Peyer's patch (tissue), 4 donors: ENCODE measurements at regions not wholly inside any gene's neighbourhood (a gene's known extent, or its start where the extent isn't known, plus 50 kb on each side); places are given as distances from the start of the nearest gene placed in this dataset.

Experiments used
- POLR2A ChIP-seq, 2 donors: fragments of 450-650 bp; IDR thresholded peaks; one replicate each; pipeline ENCODE4 v1.5.1; 2017; ENCODE audit warnings: antibody characterized with exemption in 2 of 2, mild to moderate bottlenecking in 2 of 2, moderate library complexity in 2 of 2
- TF ChIP-seq, protein P1 (sequence below), 6 experiments: fragments of 450-650 bp in 4 of 6; fragments of 200-600 bp in 2 of 6; sonication (generic) in 1 of 6; IDR thresholded peaks; one replicate each; pipeline ENCODE4 v1.5.1; 2017 to 2019; ENCODE audit warnings: antibody characterized with exemption in 6 of 6, mild to moderate bottlenecking in 3 of 6, moderate library complexity in 1 of 6

DNA sequence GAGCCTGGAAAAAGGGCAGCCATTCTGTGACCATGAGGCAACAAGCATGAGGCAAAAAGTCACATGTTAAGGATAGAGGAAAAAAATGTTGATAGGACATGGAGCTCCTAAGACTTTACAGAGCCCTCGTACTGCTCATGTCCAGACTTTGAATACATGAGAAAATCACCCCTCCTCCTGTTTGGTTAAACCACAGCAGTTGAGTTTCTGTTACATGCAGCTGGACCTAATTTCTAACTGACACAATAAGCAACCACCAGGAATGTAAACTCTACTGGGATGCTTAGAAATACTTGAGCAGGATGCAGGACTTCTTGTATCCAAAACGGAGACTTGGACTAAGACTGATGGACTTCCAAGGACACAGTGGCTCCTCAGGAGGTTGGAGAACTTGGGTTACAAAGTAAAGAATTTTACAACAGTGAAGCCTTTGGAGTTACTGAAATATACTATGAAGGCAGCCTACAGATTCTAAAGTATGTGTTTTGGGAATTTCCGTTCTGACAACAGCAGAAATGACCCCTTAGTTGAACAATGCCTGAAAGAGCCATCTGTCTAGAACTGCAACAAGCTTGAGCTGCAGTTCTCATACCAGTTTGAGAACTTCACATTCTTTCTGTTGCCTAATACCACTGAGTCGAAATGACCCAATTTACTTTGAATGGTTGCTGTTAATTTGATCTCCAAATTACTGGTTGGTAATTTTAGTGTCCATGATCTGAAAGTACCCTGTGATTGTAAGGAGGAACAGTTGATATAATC is 268.9 kb downstream of the PIK3R1 start:
- TF ChIP-seq, protein P1, sequence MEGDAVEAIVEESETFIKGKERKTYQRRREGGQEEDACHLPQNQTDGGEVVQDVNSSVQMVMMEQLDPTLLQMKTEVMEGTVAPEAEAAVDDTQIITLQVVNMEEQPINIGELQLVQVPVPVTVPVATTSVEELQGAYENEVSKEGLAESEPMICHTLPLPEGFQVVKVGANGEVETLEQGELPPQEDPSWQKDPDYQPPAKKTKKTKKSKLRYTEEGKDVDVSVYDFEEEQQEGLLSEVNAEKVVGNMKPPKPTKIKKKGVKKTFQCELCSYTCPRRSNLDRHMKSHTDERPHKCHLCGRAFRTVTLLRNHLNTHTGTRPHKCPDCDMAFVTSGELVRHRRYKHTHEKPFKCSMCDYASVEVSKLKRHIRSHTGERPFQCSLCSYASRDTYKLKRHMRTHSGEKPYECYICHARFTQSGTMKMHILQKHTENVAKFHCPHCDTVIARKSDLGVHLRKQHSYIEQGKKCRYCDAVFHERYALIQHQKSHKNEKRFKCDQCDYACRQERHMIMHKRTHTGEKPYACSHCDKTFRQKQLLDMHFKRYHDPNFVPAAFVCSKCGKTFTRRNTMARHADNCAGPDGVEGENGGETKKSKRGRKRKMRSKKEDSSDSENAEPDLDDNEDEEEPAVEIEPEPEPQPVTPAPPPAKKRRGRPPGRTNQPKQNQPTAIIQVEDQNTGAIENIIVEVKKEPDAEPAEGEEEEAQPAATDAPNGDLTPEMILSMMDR (IDR thresholded peaks at IDR 0.05), result no peak
- TF ChIP-seq POLR2A (IDR thresholded peaks at IDR 0.05), result no peak
